GM18511 (cell line): ENCODE measurements at regions not wholly inside any gene's neighbourhood (a gene's known extent, or its start where the extent isn't known, plus 50 kb on each side); places are given as distances from the start of the nearest gene placed in this dataset.
A peak's percentile ranks its signal among the peaks of the same experiment; 100 is the strongest.

Experiments
- ATAC-seq: cut with Tn5 transposase; IDR thresholded peaks from one replicate; pipeline ENCODE4 v1.9.1; 2021; ENCODE audit warnings: mild to moderate bottlenecking, moderate library complexity; ENCODE audit not compliant: unreplicated experiment

GRCh38 chr6:114467931-114468330, 125.1 kb upstream of the HS3ST5 start:
- ATAC-seq, result no peak

GRCh38 chr6:114465511-114465910, 122.7 kb upstream of the HS3ST5 start:
- ATAC-seq, result no peak

- no peak for ATAC-seq
Measured at GRCh38 chr6:114453737-114454276, 111.0 kb upstream of the HS3ST5 start.

- no peak for ATAC-seq
Measured at GRCh38 chr6:114452785-114453401, 110.1 kb upstream of the HS3ST5 start.

- ATAC-seq, result no peak
Measured at GRCh38 chr6:114450631-114451030, 107.8 kb upstream of the HS3ST5 start.

GRCh38 chr6:114449659-114450058, 106.8 kb upstream of the HS3ST5 start:
- no peak for ATAC-seq

GRCh38 chr6:114446342-114446741, 103.5 kb upstream of the HS3ST5 start:
- ATAC-seq, result no peak

GRCh38 chr6:114445846-114446245, 103.0 kb upstream of the HS3ST5 start:
- ATAC-seq, result no peak

GRCh38 chr6:114439411-114439810, 96.6 kb upstream of the HS3ST5 start:
- no peak for ATAC-seq

- no peak for ATAC-seq
Measured at GRCh38 chr6:114437235-114437634, 94.4 kb upstream of the HS3ST5 start.

GRCh38 chr6:114436691-114437090, 93.9 kb upstream of the HS3ST5 start:
- no peak for ATAC-seq

- no peak for ATAC-seq
Measured at GRCh38 chr6:114435985-114436384, 93.2 kb upstream of the HS3ST5 start.

GRCh38 chr6:114432400-114432799, 89.6 kb upstream of the HS3ST5 start:
- ATAC-seq, result no peak

- no peak for ATAC-seq
Measured at GRCh38 chr6:114431641-114432040, 88.8 kb upstream of the HS3ST5 start.

- no peak for ATAC-seq
Measured at GRCh38 chr6:114430534-114431124, 87.8 kb upstream of the HS3ST5 start.

- no peak for ATAC-seq
Measured at GRCh38 chr6:114428341-114428740, 85.5 kb upstream of the HS3ST5 start.

GRCh38 chr6:114421199-114421598, 78.4 kb upstream of the HS3ST5 start:
- ATAC-seq, result no peak

GRCh38 chr6:114419175-114419574, 76.4 kb upstream of the HS3ST5 start:
- ATAC-seq, result peak; percentile 100

GRCh38 chr6:114418304-114418972, 75.6 kb upstream of the HS3ST5 start:
- ATAC-seq, result peak; percentile 11

- ATAC-seq, result no peak
Measured at GRCh38 chr6:114407426-114408035, 64.7 kb upstream of the HS3ST5 start.

- no peak for ATAC-seq
Measured at GRCh38 chr6:114404339-114404955, 61.6 kb upstream of the HS3ST5 start.
